ENCODE measurements at regions not wholly inside any gene's neighbourhood (a gene's known extent, or its start where the extent isn't known, plus 50 kb on each side); places are given as distances from the start of the nearest gene placed in this dataset.

GRCh38 chr3:162019817-162020216 is 523.2 kb downstream of the OTOL1 start:
- no peak for DNase-seq

GRCh38 chr3:162021206-162021605 is 524.6 kb downstream of the OTOL1 start:
- DNase-seq = no peak

DNA sequence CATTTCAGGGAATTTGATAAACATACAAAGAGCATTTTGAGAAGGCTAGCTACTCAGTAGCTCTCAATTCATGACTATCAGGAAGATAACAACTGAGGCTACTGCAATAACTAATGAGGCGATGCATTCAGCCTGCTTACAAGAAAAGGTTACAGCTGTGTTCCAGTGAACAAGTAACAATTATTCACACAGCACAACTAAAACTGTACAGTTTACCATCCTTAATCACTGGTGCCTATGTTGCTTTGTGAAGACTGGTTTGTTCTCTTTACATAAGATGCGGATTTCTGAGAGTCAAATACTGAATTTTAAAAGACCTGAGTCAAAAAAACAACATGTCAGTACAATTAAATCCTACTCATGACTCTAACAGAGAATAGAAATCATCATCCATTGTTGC is 526.3 kb downstream of the OTOL1 start:
- DNase-seq = no peak

DNA sequence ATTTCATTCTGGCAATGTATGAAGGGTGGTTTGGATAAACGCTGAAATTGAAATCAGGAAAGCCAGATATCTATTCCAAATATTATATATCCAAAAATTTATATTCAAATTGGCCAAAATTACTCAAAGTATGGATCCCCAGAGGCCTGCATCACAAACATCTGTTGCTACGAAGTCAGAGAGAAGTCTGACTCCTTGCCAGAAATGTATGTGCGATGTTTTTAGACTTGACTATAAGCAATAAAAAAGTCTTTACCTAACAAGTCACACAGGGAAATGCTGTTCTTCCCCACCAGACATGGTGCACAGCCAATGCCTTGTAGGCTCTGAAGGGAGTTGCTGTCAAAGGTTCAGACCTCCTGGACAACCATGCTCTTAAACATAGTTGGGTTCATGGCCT is 533.1 kb downstream of the OTOL1 start:
- no peak for DNase-seq

- no peak for DNase-seq
These were observed 537.8 kb downstream of the OTOL1 start for GRCh38 chr3:162034368-162034767.

DNA sequence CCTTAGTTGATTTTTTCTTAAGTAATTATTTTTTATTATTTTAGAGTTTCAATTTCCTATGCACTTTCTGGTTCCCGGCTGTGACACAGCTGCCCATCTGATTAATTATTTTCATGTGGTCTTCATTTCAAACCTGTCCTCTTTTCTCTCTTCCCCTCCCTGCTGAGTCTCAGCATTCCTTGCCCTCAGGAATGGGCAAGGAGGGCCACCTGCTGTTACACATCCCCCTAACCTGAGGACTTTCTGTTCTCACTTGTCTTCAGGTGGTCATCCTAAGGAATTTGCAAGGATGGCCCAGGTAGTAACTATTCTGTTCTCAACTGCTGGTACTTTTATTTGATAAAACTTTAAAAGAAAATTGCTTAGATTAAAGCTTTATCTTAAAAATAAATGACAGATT is 545.0 kb downstream of the OTOL1 start:
- no peak for DNase-seq

GRCh38 chr3:162052636-162053035 is 556.0 kb downstream of the OTOL1 start:
- no peak for DNase-seq

DNA sequence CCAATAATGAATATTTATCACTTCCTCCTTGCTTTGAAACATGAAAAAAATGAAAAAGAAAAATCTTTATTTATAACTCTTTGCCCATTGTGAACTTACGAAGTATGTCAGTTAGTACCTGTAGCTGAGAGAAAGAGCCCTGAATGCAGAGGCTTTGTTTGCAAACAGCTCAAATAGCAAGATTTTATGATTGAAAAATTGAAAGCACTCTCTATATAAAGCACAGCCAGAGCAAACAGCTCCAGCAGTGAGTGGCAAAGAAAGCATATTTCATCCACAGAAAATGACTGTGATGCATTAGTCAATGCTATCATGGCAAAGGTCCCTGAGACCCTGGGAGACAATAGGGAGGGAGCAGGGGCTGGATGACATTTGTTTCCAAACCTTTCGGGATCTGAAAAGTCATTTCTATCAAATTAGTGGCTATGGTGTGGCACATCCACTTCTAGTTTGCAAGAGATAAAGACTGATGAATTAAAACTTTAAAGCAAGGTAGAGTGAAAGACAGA is 576.1 kb downstream of the OTOL1 start:
- DNase-seq = no peak

DNA sequence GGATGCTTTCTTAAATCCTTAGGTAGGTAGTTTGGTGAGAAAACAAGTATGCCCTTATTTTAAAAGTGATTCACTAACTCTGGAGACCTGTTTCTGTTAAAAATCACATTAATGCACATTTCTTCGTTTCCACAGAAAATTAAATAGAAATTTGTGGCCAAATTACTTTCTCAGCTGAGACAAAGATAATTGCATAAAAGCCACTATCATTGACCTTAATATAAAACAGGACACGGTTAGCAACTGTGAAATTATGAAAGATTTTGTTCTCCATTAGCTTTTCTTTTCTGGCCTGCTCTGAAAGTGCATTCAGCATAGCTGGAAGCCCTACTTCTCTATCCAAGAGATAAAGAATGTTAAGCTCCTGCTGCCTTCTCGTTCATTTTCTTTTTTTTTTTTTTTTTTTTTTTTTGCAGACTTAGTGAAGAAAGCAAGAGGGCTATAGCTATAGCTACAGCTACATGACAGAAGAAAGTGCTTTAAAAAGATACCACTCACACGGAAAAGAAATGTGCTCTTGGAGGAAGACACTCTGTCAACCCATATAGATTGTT is 576.9 kb downstream of the OTOL1 start:
- no peak for DNase-seq

DNA sequence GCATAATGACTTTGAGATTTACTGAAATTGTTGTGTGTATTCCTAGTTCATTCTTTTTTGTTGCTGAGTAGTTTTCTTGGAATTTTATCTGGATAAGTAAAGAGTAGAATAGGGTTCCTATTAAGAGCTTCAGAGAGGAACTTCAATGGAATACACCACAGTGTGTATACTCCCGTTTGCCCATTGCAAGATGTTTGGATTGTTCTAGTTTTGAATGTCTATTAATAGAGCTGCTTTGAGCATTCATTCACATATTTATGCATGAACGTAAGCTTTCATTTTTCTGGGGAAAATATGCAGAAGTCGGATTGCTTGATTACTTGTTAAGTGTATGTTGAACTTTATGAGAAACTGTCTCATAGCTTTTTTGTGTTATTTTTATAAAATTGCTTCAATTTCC is 580.5 kb downstream of the OTOL1 start:
- no peak for DNase-seq

- DNase-seq = no peak
These were observed 585.9 kb downstream of the OTOL1 start for GRCh38 chr3:162082516-162082915.

DNA sequence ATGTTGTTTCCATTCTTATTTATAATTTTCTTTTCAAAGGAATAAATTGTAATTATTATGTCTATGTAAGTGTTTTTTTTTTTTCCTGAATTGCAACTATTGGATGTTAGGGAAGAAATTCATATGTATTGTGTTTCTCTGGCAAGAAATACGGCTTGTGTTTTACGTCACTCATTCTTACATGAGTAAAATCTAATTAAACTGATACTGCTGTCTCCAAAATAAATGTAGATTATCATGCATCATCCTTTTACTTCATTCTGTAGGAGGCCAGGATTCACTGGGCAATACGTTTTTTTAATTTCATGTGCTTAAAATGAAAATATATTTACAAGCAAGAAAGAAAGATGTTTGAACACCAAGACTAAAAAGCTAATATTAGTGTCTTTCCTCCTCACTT is 590.8 kb downstream of the OTOL1 start:
- no peak for DNase-seq

DNA sequence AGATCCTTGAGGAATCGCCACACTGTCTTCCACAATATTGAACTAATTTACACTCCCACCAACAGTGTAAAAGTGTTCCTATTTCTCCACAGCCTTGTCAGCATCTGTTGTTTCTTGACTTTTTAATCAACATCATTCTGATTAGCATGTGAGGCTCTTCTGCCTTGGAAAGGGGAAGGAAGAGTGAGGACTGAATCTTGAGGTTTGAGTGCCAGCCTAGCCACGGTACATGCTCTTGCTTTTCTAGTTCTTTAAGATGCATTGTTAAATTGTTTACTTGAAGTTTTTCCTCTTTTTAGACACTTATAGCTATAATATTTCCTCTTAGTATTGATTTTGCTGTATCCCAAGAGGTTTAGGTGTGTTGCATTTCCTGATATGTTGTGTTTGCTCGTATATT is 596.1 kb downstream of the OTOL1 start:
- no peak for DNase-seq

GRCh38 chr3:162094301-162094700 is 597.7 kb downstream of the OTOL1 start:
- DNase-seq = no peak

DNA sequence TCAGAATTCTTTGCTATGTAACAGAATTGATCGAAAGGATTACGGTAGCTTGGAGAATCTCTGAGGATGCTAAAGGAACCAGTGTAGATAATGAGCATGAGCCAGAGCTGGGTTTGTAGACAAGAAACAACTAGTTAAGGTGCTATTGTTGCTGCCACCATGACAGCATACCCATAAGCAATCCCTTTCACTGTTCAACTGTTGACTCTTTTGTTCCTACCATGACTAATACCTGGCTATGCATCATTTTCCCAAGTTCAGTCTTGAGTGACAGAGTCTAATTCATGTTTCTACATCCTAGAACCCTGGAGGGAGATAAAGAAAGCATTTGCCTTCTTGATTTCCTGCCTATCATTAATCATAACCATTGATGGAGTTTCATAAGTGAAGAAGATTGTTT is 600.3 kb downstream of the OTOL1 start:
- DNase-seq = peak; percentile 1

DNA sequence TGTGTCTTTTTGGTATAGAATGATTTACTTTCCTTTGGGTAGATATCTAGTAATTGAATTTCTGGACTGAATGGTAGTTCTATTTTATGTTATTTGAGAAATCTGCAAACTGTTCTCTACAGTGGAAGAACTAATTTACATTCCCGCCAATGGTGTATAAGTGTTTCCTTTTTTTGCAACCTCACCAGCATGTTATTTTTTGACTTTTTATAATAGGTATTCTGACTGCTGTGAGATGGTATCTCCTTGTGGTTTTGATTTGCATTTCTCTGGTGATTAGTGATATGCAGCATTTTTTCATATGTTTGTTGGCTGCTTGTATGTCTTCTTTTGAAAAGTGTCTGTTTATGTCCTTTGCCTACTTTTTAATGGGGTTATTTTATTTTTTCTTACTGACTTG is 607.2 kb downstream of the OTOL1 start:
- DNase-seq = no peak

- no peak for DNase-seq
These were observed 615.3 kb downstream of the OTOL1 start for GRCh38 chr3:162111861-162112260.

DNA sequence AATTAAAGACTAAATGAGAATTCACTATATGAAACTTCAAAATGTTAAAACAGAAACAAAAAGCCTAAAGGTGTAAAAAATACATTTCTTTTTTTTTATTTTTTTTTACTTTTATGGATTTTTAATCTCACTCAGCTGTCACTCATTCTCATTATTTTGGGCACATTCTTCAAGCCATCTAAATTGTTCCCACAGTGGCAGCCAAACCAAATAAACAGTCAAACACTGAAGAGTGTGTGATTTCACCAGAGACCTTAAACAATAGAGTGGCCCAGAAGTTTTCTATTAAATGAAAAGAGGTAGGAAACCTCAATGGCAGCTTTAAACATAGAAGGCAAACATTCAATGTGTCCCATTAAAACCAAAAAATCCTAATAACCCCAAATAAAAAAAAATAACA is 616.1 kb downstream of the OTOL1 start:
- no peak for DNase-seq

- no peak for DNase-seq
These were observed 621.4 kb downstream of the OTOL1 start for GRCh38 chr3:162117961-162118360.

DNA sequence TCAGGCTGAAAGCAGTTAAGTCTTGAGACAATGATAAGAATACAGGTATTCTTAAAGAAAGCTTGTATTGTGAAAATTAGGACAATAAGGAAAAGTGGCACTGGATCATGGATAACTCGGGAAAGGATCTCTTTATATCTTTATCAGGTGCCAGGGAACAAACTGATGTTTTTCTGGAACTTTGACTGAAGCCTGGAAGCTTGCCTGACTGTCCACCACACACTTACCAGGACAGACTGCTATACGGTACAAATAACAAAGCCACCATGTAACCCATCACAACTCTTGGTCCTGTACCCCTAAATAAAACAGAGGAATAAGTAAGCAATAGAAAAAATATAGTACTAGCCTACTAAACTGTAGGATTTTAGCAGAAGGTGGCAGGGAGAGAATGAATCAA is 623.0 kb downstream of the OTOL1 start:
- DNase-seq = no peak

DNA sequence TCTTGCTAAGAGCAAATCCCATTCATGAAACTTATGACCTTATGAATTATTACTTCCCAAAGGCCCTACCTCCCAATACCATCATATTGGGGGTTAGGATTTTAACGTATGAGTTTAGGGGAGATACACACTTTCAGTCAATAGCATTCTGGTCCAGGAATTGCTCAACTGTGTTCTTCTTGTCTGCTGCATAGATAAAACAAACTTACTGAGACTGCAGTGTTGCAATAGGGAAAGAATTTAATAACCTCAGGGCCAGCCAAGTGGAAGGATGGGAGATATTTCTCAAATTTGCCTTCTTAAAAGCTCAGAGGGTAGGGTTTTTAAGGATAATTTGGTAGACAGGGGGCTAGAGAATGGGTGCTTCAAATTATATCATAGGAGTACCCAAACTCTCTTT is 625.8 kb downstream of the OTOL1 start:
- peak; percentile 23 for DNase-seq

DNA sequence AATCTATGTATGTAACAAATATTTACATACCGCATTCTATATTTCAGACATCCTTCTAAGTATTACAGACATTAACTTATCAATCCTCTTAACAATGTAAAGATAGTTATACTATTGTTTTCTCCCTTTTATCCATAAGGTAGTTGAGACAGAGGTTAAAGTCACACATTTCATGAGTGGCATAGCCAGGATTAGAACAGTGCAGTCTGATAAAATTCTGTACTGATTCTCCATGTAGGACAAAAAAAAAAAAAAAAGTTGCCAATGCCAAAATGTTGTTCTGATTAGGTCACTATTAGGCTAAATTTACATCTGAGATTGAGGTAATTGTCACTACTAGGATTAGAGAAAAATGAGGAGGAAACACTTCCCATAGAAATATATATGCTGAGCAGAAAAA is 629.2 kb downstream of the OTOL1 start:
- no peak for DNase-seq

- no peak for DNase-seq
These were observed 634.0 kb downstream of the OTOL1 start for GRCh38 chr3:162130582-162130981.

DNA sequence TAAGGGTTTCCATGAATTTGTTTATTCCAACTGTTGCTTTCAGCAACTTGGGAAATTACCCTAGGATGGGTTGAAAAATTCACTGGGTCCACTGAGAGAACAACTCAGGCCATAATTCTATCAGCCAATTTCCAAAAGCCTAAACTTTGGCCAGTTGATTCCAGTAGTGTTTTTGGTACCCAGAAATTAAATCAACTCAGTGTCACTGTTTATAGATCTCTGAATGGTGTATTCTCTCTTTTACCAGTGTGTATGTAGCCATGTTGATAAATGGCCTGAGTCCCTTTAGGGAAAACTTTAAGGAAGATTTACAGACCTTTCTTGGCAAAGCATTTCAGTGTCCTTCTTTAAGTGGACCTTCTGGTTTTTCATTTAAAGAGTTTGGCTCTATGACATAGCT is 636.4 kb downstream of the OTOL1 start:
- DNase-seq = no peak

DNA sequence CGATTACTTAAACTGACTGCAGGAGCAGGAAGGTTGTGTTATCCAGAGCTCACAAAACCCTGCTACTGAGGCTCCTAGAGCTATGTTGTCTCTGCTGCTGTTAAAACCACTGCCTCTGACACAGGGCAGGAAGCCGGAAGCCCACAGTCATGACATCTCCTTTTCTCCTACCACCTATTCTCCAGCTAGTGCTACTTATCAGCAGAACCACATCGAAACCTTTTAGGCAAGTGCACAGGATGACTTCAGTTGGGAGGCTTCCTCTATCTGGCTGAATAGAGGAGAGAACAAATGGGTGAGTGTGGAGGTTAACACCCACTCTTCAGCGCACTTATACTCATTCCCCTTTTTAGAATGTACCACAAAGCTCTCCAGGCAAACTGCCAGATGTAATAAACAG is 638.0 kb downstream of the OTOL1 start:
- no peak for DNase-seq

DNA sequence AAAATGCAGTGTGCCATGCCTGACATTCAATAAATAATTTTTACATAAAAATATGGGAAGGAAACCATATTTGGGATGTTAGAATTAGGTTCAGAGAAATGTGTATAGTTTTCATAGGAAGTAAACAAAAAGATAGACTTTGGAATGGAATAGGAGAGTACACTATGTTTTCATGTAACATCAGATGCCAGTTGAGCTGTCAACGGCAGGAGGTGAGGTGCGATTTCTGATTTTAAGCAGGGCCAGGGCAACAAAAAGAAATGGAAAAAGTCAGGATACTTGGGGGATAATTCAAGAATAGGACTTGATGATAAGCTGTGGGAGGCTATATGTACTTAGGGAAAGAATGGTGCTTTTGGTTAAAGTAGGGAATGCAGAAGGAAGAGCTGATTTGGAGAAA is 639.5 kb downstream of the OTOL1 start:
- DNase-seq = no peak
